ENCODE measurements at regions not wholly inside any gene's neighbourhood (a gene's known extent, or its start where the extent isn't known, plus 50 kb on each side); places are given as distances from the start of the nearest gene placed in this dataset.

DNA sequence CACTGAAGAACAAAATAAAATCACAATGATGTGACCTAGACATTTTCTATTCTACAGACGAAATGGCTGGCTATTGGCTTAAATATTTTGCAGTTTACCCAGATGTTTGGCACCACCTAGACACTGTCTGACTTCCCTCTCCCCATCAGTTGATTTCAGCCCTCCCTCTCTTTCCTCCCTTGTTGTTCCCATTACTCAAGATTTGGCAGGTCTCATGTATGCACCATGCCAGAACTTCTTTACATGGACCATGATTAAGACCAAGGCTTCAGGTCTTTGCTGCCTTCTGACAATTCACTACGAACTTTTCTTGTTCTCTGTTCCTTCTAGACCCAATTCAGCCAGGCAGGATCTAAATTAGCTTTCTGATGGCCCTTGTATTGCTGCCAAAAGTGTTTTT is 66.6 kb upstream of the GDNF start:
- DNase-seq: no peak

GRCh38 chr5:37905230-37905629 is 65.4 kb upstream of the GDNF start:
- no peak for DNase-seq

GRCh38 chr5:37902323-37902722 is 62.5 kb upstream of the GDNF start:
- no peak for DNase-seq

- no peak for DNase-seq
These were observed 60.9 kb upstream of the GDNF start for GRCh38 chr5:37900692-37901091.

GRCh38 chr5:37899037-37899436 is 59.2 kb upstream of the GDNF start:
- DNase-seq: no peak

DNA sequence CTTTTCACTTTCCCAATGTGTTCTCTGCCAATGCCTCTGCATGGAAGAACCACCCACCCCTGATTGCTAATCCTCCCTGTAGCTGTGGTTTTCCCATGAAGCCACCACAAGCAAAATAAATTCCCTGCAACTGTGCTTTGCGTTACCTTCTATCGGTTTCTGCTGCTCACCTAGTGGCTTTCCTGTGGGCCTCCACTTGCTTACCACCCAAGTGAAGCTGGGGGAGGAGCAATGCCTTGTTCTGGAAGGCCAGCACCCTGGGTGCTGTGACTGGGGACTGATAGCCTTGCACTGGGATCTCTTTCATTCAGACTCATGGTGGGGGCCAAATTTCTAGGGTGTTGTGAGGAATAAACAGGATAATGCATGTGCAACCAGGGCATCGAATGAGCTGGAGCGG is 56.3 kb upstream of the GDNF start:
- no peak for DNase-seq

GRCh38 chr5:37893434-37894134 is 53.7 kb upstream of the GDNF start:
- DNase-seq: no peak

GRCh38 chr5:37892586-37892985 is 52.7 kb upstream of the GDNF start:
- DNase-seq: no peak

DNA sequence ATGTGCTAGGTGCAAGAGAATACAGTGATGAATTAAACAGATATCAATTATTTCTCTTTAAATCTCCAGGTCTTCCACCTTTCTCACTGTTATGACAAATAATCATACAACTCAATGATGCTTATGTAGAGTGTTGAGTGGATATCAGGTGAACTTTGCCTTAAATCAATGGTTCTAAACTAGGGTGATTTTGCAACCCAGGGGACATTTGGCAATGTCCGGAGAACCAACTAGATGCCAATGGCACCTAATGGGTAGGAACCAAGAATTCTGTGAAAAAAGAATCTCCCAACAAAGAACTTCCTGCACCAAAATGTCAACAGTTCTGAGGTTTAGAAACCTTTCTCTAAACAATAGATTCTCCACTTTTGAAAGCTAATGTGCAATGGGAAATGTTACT is 52.0 kb upstream of the GDNF start:
- DNase-seq: no peak

GRCh38 chr5:37889612-37890317 is 49.9 kb upstream of the GDNF start:
- DNase-seq: no peak
